Uterus (tissue), 2 donors: ENCODE measurements at regions not wholly inside any gene's neighbourhood (a gene's known extent, or its start where the extent isn't known, plus 50 kb on each side); places are given as distances from the start of the nearest gene placed in this dataset.
"Not testable (repeated sequence)": the region's sequence is repeated elsewhere in the genome, so short reads cannot be mapped to it uniquely, and the experiment has no call there.

ENCODE experiments used
- CTCF ChIP-seq, 4 experiments: fragments of 200-600 bp in 2 of 4; fragments of 450-650 bp in 2 of 4; sonication (generic) in 2 of 4; IDR thresholded peaks; one replicate each; pipeline ENCODE4 v1.5.1; 2016 to 2019; ENCODE audit warnings: antibody characterized with exemption in 4 of 4, mild to moderate bottlenecking in 2 of 4, moderate library complexity in 1 of 4
- POLR2A ChIP-seq, 2 donors: fragments of 450-650 bp; IDR thresholded peaks; one replicate each; pipeline ENCODE4 v1.6.1; 2016; ENCODE audit warnings: antibody characterized with exemption in 2 of 2, mild to moderate bottlenecking in 1 of 2, moderate library complexity in 1 of 2

- TF ChIP-seq CTCF, POLR2A (IDR thresholded peaks at IDR 0.05): not testable (repeated sequence)
Observed at GRCh38 chr1:30517241-30517640, 206.1 kb downstream of the MATN1 start.
